Sigmoid colon (tissue), 6 donors: ENCODE measurements at regions not wholly inside any gene's neighbourhood (a gene's known extent, or its start where the extent isn't known, plus 50 kb on each side); places are given as distances from the start of the nearest gene placed in this dataset.

ENCODE experiments used
- DNase-seq: peaks from one replicate; pipeline ENCODE4 v3.0.0-alpha.2; 2019
- H3K27ac ChIP-seq, 4 donors: fragments of 200-600 bp; sonication (generic); one replicate each; pipeline ENCODE4 v1.5.1; 2016 to 2019; ENCODE audit warnings: mild to moderate bottlenecking in 1 of 4
- H3K27me3 ChIP-seq, 3 donors: fragments of 200-600 bp; sonication (generic); one replicate each; pipeline ENCODE4 v1.5.1; 2019; ENCODE audit warnings: mild to moderate bottlenecking in 1 of 3
- H3K36me3 ChIP-seq, 4 donors: fragments of 200-600 bp; sonication (generic); one replicate each; pipeline ENCODE4 v1.5.1; 2016 to 2019
- H3K4me1 ChIP-seq, 4 donors: fragments of 200-600 bp; sonication (generic); one replicate each; pipeline ENCODE4 v1.5.1; 2017 to 2019
- H3K4me3 ChIP-seq, 4 donors: fragments of 200-600 bp; sonication (generic); one replicate each; pipeline ENCODE4 v1.5.1; 2017 to 2019; ENCODE audit warnings: mild to moderate bottlenecking in 2 of 4, moderate library complexity in 1 of 4
- H3K9me3 ChIP-seq, 4 donors: fragments of 200-600 bp in 3 of 4; sonication (generic) in 3 of 4; one replicate each; pipeline versions ENCODE4 v1.5.1 to v1.6.1; 2013 to 2019
- CTCF ChIP-seq, 4 experiments: fragments of 450-650 bp in 3 of 4; fragments of 200-600 bp in 1 of 4; IDR thresholded peaks; one replicate each; pipeline ENCODE4 v1.5.1; 2016 to 2019; ENCODE audit warnings: antibody characterized with exemption in 4 of 4, mild to moderate bottlenecking in 3 of 4, moderate library complexity in 2 of 4
- EP300 ChIP-seq, 4 donors: sonication (generic); formaldehyde crosslinking; IDR thresholded peaks; one replicate each; pipeline ENCODE4 v1.6.1; 2017; ENCODE audit warnings: antibody characterized with exemption in 4 of 4
- POLR2A ChIP-seq, 2 donors: fragments of 450-650 bp; IDR thresholded peaks; one replicate each; pipeline ENCODE4 v1.6.1; 2016; ENCODE audit warnings: antibody characterized with exemption in 2 of 2, mild to moderate bottlenecking in 2 of 2, moderate library complexity in 2 of 2
- POLR2AphosphoS5 ChIP-seq, 4 donors: sonication (generic); formaldehyde crosslinking; IDR thresholded peaks; one replicate each; pipeline ENCODE4 v1.6.1; 2017; ENCODE audit warnings: antibody characterized with exemption in 4 of 4
- WGBS, 2 donors: extraction: QIAGEN DNeasy Blood & Tissue Kit; methylation state at CpG; one replicate each; pipeline ENCODE4 v1.1.7; 2013; 5-methylcytosine and 5-hydroxymethylcytosine counted together
- intact Hi-C: fragments of 100-400 bp; cut with DNase I; formaldehyde crosslinking; loops from one replicate; pipeline ENCODE4 v1.15.1; 2023
- donor health status: healthy with polysubstance abuse.
- donor health status: healthy.

- Histone ChIP-seq H3K4me1 (peaks cover 0 to 33% (median 25%) of the 10 kb centered on the region in 4 donors), H3K4me3 (no peak overlapping the region), H3K27ac (peak overlapping the region; percentile 79 to 87 (median 82)), H3K27me3 (no peaks in the 10 kb centered on the region), H3K9me3 (no peaks in the 10 kb centered on the region), H3K36me3 (peaks cover 34 to 66% (median 49%) of the 10 kb centered on the region in 4 donors)
- no peak for DNase-seq
- TF ChIP-seq POLR2AphosphoS5 (IDR thresholded peaks at IDR 0.05) (no peak), EP300 (IDR thresholded peaks at IDR 0.05) (no peak), CTCF (IDR thresholded peaks at IDR 0.05) (no peak), POLR2A (IDR thresholded peaks at IDR 0.05) (no peak)
- intact Hi-C loops = no loop called here
- whole genome bisulfite sequencing, 2 donors = 86 to 90% methylated on average over 19 of the region's 19 CpGs
These were observed 348.6 kb downstream of the SEC14L1 start for GRCh38 chr17:77489239-77489892.

- H3K4me3 ChIP-seq = no peak overlapping the region
- WGBS, 2 donors = 77% methylated on average over 11 of the region's 11 CpGs
- intact Hi-C loops = loop anchor here (10.0 kb wide), 1 partner anchor 395 kb away; no protein-coding TSS in a partner anchor
- peaks cover 34 to 66% (median 49%) of the 10 kb centered on the region in 4 donors for H3K36me3 ChIP-seq
- H3K27me3 ChIP-seq = no peaks in the 10 kb centered on the region
- DNase-seq = peak; percentile 96
- H3K4me1 ChIP-seq = peaks cover 0 to 38% (median 30%) of the 10 kb centered on the region in 4 donors
- no peak for TF ChIP-seq POLR2A (IDR thresholded peaks at IDR 0.05)
- no peak for TF ChIP-seq CTCF (IDR thresholded peaks at IDR 0.05)
- TF ChIP-seq EP300 (IDR thresholded peaks at IDR 0.05) = peak in 1 of 4 donors; percentile 49
- peak; percentile 55 to 81 (median 75) for TF ChIP-seq POLR2AphosphoS5 (IDR thresholded peaks at IDR 0.05)
- H3K27ac ChIP-seq = peak overlapping the region; percentile 79 to 87 (median 82)
- H3K9me3 ChIP-seq = no peaks in the 10 kb centered on the region
These were observed 349.1 kb downstream of the SEC14L1 start for GRCh38 chr17:77489893-77490255.

- 90 to 93% methylated on average over 27 of the region's 27 CpGs for WGBS, 2 donors
- intact Hi-C loops = loop anchor here (10.0 kb wide), 1 partner anchor 396 kb away; no protein-coding TSS in a partner anchor
- peak overlapping the region; percentile 79 to 87 (median 82) for H3K27ac ChIP-seq
- H3K4me3 ChIP-seq = no peak overlapping the region
- DNase-seq = peak; percentile 70
- no peaks in the 10 kb centered on the region for H3K9me3 ChIP-seq
- H3K36me3 ChIP-seq = peaks cover 34 to 66% (median 49%) of the 10 kb centered on the region in 4 donors
- TF ChIP-seq CTCF (IDR thresholded peaks at IDR 0.05) (no peak), EP300 (IDR thresholded peaks at IDR 0.05) (no peak), POLR2A (IDR thresholded peaks at IDR 0.05) (no peak), POLR2AphosphoS5 (IDR thresholded peaks at IDR 0.05) (no peak)
- peaks cover 0 to 39% (median 33%) of the 10 kb centered on the region in 4 donors for H3K4me1 ChIP-seq
- H3K27me3 ChIP-seq = no peaks in the 10 kb centered on the region
These were observed 349.8 kb downstream of the SEC14L1 start for GRCh38 chr17:77490361-77491183.

GRCh38 chr17:77491921-77492445 lies 351.2 kb downstream of the SEC14L1 start:
- Histone ChIP-seq H3K9me3 (no peaks in the 10 kb centered on the region), H3K27me3 (no peaks in the 10 kb centered on the region), H3K4me1 (peaks cover 0 to 39% (median 33%) of the 10 kb centered on the region in 4 donors), H3K4me3 (no peak overlapping the region), H3K27ac (peak overlapping the region in 3 of 4 donors; percentile 38 to 87 (median 80)), H3K36me3 (peaks cover 34 to 72% (median 57%) of the 10 kb centered on the region in 4 donors)
- TF ChIP-seq POLR2A (IDR thresholded peaks at IDR 0.05) (no peak), CTCF (IDR thresholded peaks at IDR 0.05) (no peak), EP300 (IDR thresholded peaks at IDR 0.05) (no peak), POLR2AphosphoS5 (IDR thresholded peaks at IDR 0.05) (no peak)
- 75 to 82% methylated on average over 16 of the region's 16 CpGs for WGBS, 2 donors
- DNase-seq = peak; percentile 65
- intact Hi-C loops = loop anchor here (10.0 kb wide), 1 partner anchor 397 kb away; no protein-coding TSS in a partner anchor
